Nephron (organoid): ENCODE measurements at regions not wholly inside any gene's neighbourhood (a gene's known extent, or its start where the extent isn't known, plus 50 kb on each side); places are given as distances from the start of the nearest gene placed in this dataset.

Experiments
- H3K27ac Mint-ChIP-seq, 3 experiments: 2 replicates each; pipeline ENCODE4 v1.8.0; 2020; ENCODE audit warnings: mixed read lengths in 3 of 3, mild to moderate bottlenecking in 2 of 3, moderate library complexity in 1 of 3
- H3K27me3 Mint-ChIP-seq: 2 replicates; pipeline ENCODE4 v1.8.0; 2021; ENCODE audit warnings: low read depth, mild to moderate bottlenecking, moderate library complexity, mixed read lengths
- H3K36me3 Mint-ChIP-seq: 2 replicates; pipeline ENCODE4 v1.8.0; 2020; ENCODE audit warnings: low read depth, mixed read lengths
- H3K4me1 Mint-ChIP-seq: 2 replicates; pipeline ENCODE4 v1.8.0; 2020; ENCODE audit warnings: mixed read lengths
- H3K4me3 Mint-ChIP-seq, 3 experiments: 2 replicates each; pipeline ENCODE4 v1.8.0; 2020; ENCODE audit warnings: mild to moderate bottlenecking in 3 of 3, mixed read lengths in 3 of 3, moderate library complexity in 2 of 3
- H3K9me3 Mint-ChIP-seq: 2 replicates; pipeline ENCODE4 v1.8.0; 2020; ENCODE audit warnings: mixed read lengths
- CTCF ChIP-seq, 3 experiments: fragments of 200-600 bp; sonication (generic); IDR thresholded peaks; one replicate each; pipeline ENCODE4 v1.5.0; 2021; ENCODE audit warnings: antibody characterized with exemption in 3 of 3; ENCODE audit not compliant: unreplicated experiment in 3 of 3

DNA sequence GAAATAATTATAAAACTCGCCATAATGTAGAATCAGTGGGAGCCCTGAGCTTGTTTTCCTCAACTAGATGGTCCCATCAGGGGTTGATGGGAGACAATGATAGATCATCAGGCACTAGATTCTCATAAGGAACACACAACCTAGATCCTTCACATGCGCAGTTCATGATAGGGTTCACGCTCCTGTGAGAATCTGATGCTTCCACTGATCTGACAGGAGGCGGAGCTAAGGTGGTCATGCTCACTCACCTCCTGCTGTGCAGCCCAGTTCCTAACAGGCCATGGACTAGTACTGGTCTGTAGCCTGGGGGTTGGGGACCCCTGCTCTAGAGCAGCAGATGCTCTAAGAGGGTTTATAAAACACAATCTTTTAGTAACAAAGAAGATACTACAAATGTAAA, 183.6 kb downstream of the ANXA2 start:
- Mint-ChIP-seq H3K36me3 (no peaks in the 10 kb centered on the region), H3K27me3 (peaks cover 3% of the 10 kb centered on the region), H3K4me3 (no peak overlapping the region), H3K4me1 (no peaks in the 10 kb centered on the region), H3K27ac (no peak overlapping the region), H3K9me3 (no peaks in the 10 kb centered on the region)
- no peak for TF ChIP-seq CTCF (IDR thresholded peaks at IDR 0.05; ENCODE audit: unreplicated experiment in 3 of 3)

GRCh38 chr15:60215225-60215963, 182.4 kb downstream of the ANXA2 start:
- Mint-ChIP-seq H3K4me3 (no peak overlapping the region), H3K4me1 (no peaks in the 10 kb centered on the region), H3K9me3 (no peaks in the 10 kb centered on the region), H3K36me3 (no peaks in the 10 kb centered on the region), H3K27me3 (peaks cover 3% of the 10 kb centered on the region), H3K27ac (no peak overlapping the region)
- TF ChIP-seq CTCF (IDR thresholded peaks at IDR 0.05; ENCODE audit: unreplicated experiment in 3 of 3): no peak

- no peaks in the 10 kb centered on the region for H3K4me1 Mint-ChIP-seq
- no peaks in the 10 kb centered on the region for H3K36me3 Mint-ChIP-seq
- H3K27ac Mint-ChIP-seq: no peak overlapping the region
- TF ChIP-seq CTCF (IDR thresholded peaks at IDR 0.05; ENCODE audit: unreplicated experiment in 3 of 3): no peak
- peaks cover 3% of the 10 kb centered on the region for H3K27me3 Mint-ChIP-seq
- no peak overlapping the region for H3K4me3 Mint-ChIP-seq
- no peaks in the 10 kb centered on the region for H3K9me3 Mint-ChIP-seq
These were observed 180.6 kb downstream of the ANXA2 start for GRCh38 chr15:60217161-60217560.

- no peak overlapping the region for H3K4me3 Mint-ChIP-seq
- TF ChIP-seq CTCF (IDR thresholded peaks at IDR 0.05; ENCODE audit: unreplicated experiment in 3 of 3): no peak
- H3K9me3 Mint-ChIP-seq: no peaks in the 10 kb centered on the region
- peaks cover 9% of the 10 kb centered on the region for H3K4me1 Mint-ChIP-seq
- no peaks in the 10 kb centered on the region for H3K36me3 Mint-ChIP-seq
- peaks cover 2% of the 10 kb centered on the region for H3K27me3 Mint-ChIP-seq
- no peak overlapping the region for H3K27ac Mint-ChIP-seq
These were observed 179.5 kb downstream of the ANXA2 start for GRCh38 chr15:60218256-60218655.

DNA sequence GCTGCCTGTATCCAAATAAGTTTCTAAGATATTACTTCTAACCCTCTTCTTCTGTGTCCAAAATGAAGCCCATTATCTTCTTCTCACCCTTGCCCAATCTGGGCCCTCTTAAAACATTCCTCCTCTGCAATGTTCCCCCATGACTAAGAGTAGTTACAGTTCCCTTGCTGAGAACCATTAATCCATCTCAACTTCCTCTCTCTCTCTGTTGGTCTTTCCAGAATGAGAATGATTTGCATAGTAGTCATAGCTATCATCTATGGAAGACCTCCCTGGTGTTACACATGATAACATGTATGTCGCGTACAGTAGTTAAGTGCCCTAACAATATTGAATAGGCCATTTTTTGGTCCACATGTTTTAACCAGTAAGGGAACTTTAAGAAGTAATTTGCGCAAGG, 177.9 kb downstream of the ANXA2 start:
- Mint-ChIP-seq H3K27me3 (peaks cover 7% of the 10 kb centered on the region), H3K4me1 (peaks cover 10% of the 10 kb centered on the region), H3K27ac (no peak overlapping the region), H3K9me3 (no peaks in the 10 kb centered on the region), H3K36me3 (no peaks in the 10 kb centered on the region), H3K4me3 (no peak overlapping the region)
- TF ChIP-seq CTCF (IDR thresholded peaks at IDR 0.05; ENCODE audit: unreplicated experiment in 3 of 3): no peak

DNA sequence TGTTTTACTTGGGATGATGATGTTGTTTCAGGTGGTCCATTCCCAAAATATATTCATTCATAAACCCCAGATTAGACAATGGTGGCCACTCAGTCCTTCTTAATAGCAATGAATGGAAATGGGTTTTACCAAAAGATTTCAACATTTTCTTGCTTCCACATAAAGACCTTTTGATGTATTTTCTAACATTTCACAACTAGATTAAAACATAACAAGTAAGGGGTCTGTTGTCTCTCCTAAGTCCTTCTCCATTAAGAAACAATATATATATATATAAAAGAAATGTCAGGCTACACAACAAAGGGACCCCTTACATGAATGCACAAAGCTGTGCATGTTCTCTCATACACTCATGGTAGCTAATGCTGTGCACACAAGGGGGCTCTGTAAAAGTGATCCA, 176.4 kb downstream of the ANXA2 start:
- no peaks in the 10 kb centered on the region for H3K9me3 Mint-ChIP-seq
- H3K27me3 Mint-ChIP-seq: peaks cover 11% of the 10 kb centered on the region
- peaks cover 10% of the 10 kb centered on the region for H3K4me1 Mint-ChIP-seq
- no peak overlapping the region for H3K4me3 Mint-ChIP-seq
- H3K27ac Mint-ChIP-seq: no peak overlapping the region
- TF ChIP-seq CTCF (IDR thresholded peaks at IDR 0.05; ENCODE audit: unreplicated experiment in 3 of 3): no peak
- H3K36me3 Mint-ChIP-seq: no peaks in the 10 kb centered on the region
